PC-9 (cell line): ENCODE measurements at regions not wholly inside any gene's neighbourhood (a gene's known extent, or its start where the extent isn't known, plus 50 kb on each side); places are given as distances from the start of the nearest gene placed in this dataset.

ENCODE experiments used
- BruUV-seq: library from RNA; stranded (reverse); fragments of 400-500 nt; replicated peaks from 2 replicates; lab custom pipeline; 2021; lab: Mats Ljungman, UMichigan
- CTCF ChIA-PET: fragments of 300-600 bp; sonication (Branson Sonifier 250); formaldehyde crosslinking; loops from one replicate; lab custom pipeline; 2022; ENCODE audit warnings: antibody characterized with exemption; lab: Charles Lee
- POLR2A ChIA-PET: fragments of 300-600 bp; sonication (Branson Sonifier 250); formaldehyde crosslinking; loops from one replicate; lab custom pipeline; 2022; ENCODE audit warnings: antibody characterized with exemption; ENCODE audit not compliant: unreplicated experiment; lab: Charles Lee
- DNase-seq, 2 experiments: peaks; one replicate each; pipeline versions ENCODE4 v3.0.0 to v3.0.0-alpha.2; 2015 to 2022; ENCODE audit warnings: mixed read lengths in 1 of 2
- H2AFZ ChIP-seq: fragments of 200-600 bp; sonication (generic); 2 replicates; pipeline ENCODE4 v1.8.1; 2017; ENCODE audit warnings: antibody characterized with exemption
- H3F3A ChIP-seq: fragments of 200-600 bp; sonication (generic); 2 replicates; pipeline ENCODE4 v1.8.1; 2017; ENCODE audit warnings: antibody characterized with exemption, mild to moderate bottlenecking, low read depth; ENCODE audit not compliant: insufficient read depth
- H3K27ac ChIP-seq: fragments of 200-600 bp; sonication (generic); 2 replicates; pipeline ENCODE4 v1.6.1; 2016; ENCODE audit warnings: mixed run types
- H3K27me3 ChIP-seq: fragments of 200-600 bp; sonication (generic); 2 replicates; pipeline ENCODE4 v1.6.1; 2016; ENCODE audit warnings: low read depth, mixed run types; ENCODE audit not compliant: insufficient read depth
- H3K36me3 ChIP-seq: fragments of 200-600 bp; sonication (generic); 2 replicates; pipeline ENCODE4 v1.6.1; 2016; ENCODE audit warnings: low read depth, mixed run types
- H3K4me1 ChIP-seq: fragments of 200-600 bp; sonication (generic); replicated peaks from 2 replicates; pipeline ENCODE4 v1.6.1; 2016; ENCODE audit warnings: mixed run types; ENCODE audit not compliant: insufficient read depth
- H3K4me2 ChIP-seq: fragments of 200-600 bp; sonication (generic); 2 replicates; pipeline ENCODE4 v1.6.1; 2017; ENCODE audit warnings: mixed run types
- H3K4me3 ChIP-seq: fragments of 200-600 bp; sonication (generic); 2 replicates; pipeline ENCODE4 v1.6.1; 2016; ENCODE audit warnings: mixed run types
- H3K79me2 ChIP-seq: fragments of 200-600 bp; sonication (generic); 2 replicates; pipeline ENCODE4 v1.6.1; 2017; ENCODE audit warnings: low read depth, mixed run types
- H3K9me2 ChIP-seq: fragments of 200-600 bp; sonication (generic); 2 replicates; pipeline ENCODE4 v1.8.1; 2017; ENCODE audit warnings: mild to moderate bottlenecking; ENCODE audit not compliant: insufficient read depth
- H3K9me3 ChIP-seq: fragments of 200-600 bp; sonication (generic); 2 replicates; pipeline ENCODE4 v1.8.1; 2016; ENCODE audit warnings: low read depth; ENCODE audit not compliant: insufficient read depth
- H4K20me1 ChIP-seq: fragments of 200-600 bp; sonication (generic); 2 replicates; pipeline ENCODE4 v1.8.1; 2017; ENCODE audit not compliant: insufficient read depth
- EZH2 ChIP-seq: fragments of 200-600 bp; sonication (generic); IDR thresholded peaks from 2 replicates; pipeline ENCODE4 v1.8.0; 2017; ENCODE audit warnings: antibody characterized with exemption, low read depth
- intact Hi-C: fragments of 100-400 bp; cut with micrococcal nuclease; formaldehyde crosslinking; loops from one replicate; pipeline ENCODE4 v1.10.0; 2022; ENCODE audit not compliant: unreplicated experiment
- TF ChIP-seq, protein P1 (sequence below): fragments of 200-600 bp; sonication (generic); conservative IDR thresholded peaks from 2 replicates; pipeline ENCODE4 v1.6.1; 2017; ENCODE audit warnings: mixed run types, antibody characterized with exemption, mild to moderate bottlenecking, moderate library complexity

- H3K4me2 ChIP-seq, result no peak overlapping the region
- H2AFZ ChIP-seq, result no peak overlapping the region
- no peaks in the 10 kb centered on the region for H3K4me1 ChIP-seq
- ChIA-PET POLR2A (interaction anchor here (0.5 kb wide), 1 partner anchor 428 kb away, joined by 6 read pairs; no protein-coding TSS in a partner anchor), CTCF (no interaction called here)
- no peaks in the 10 kb centered on the region for H3K36me3 ChIP-seq
- no peaks in the 10 kb centered on the region for H3K9me2 ChIP-seq
- H3F3A ChIP-seq, result no peaks in the 10 kb centered on the region
- H3K4me3 ChIP-seq, result no peak overlapping the region
- no peaks in the 10 kb centered on the region for H3K79me2 ChIP-seq
- TF ChIP-seq, protein P1, sequence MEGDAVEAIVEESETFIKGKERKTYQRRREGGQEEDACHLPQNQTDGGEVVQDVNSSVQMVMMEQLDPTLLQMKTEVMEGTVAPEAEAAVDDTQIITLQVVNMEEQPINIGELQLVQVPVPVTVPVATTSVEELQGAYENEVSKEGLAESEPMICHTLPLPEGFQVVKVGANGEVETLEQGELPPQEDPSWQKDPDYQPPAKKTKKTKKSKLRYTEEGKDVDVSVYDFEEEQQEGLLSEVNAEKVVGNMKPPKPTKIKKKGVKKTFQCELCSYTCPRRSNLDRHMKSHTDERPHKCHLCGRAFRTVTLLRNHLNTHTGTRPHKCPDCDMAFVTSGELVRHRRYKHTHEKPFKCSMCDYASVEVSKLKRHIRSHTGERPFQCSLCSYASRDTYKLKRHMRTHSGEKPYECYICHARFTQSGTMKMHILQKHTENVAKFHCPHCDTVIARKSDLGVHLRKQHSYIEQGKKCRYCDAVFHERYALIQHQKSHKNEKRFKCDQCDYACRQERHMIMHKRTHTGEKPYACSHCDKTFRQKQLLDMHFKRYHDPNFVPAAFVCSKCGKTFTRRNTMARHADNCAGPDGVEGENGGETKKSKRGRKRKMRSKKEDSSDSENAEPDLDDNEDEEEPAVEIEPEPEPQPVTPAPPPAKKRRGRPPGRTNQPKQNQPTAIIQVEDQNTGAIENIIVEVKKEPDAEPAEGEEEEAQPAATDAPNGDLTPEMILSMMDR, result no peak
- TF ChIP-seq EZH2, result no peak
- H3K9me3 ChIP-seq, result no peaks in the 10 kb centered on the region; the same call in 1 of the 2 replicates
- H4K20me1 ChIP-seq, result no peaks in the 10 kb centered on the region
- no TSS peak for BruUV-seq
- intact Hi-C loops, result no loop called here
- DNase-seq, result no peak
- H3K27ac ChIP-seq, result no peak overlapping the region
- H3K27me3 ChIP-seq, result no peaks in the 10 kb centered on the region
These were observed 418.6 kb downstream of the KLF5 start for GRCh38 chr13:73477441-73477840.

DNA sequence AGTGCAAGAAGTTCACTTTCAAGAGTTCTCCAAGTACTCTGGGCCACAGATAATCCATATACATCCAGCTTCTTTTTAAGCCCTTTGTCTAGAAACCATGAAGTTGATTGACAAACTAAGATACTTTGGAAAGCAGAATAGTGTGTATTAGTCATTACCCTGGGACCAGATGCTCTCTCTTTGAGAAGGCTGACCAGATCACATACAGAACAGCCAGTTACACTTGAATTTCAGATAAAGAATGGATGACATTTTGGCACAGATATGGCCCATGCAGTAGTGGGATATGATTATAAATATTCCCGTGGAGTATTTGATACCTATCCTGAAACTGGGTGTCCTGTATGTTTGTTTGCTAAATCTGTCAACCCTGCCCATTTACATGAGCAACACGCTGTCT, 414.2 kb downstream of the KLF5 start:
- POLR2A ChIA-PET, result no interaction called here
- CTCF ChIA-PET, result no interaction called here
- BruUV-seq, result no TSS peak

GRCh38 chr13:73467125-73467524, 408.3 kb downstream of the KLF5 start:
- H3K4me1 ChIP-seq, result peaks cover 19% of the 10 kb centered on the region
- H3K4me3 ChIP-seq, result no peak overlapping the region
- no peaks in the 10 kb centered on the region; the same call in 1 of the 2 replicates for H3K9me3 ChIP-seq
- H3F3A ChIP-seq, result peaks cover 6% of the 10 kb centered on the region; the same call in 1 of the 2 replicates
- H3K4me2 ChIP-seq, result no peak overlapping the region
- no peaks in the 10 kb centered on the region for H4K20me1 ChIP-seq
- BruUV-seq, result no TSS peak
- no peaks in the 10 kb centered on the region for H3K36me3 ChIP-seq
- no peaks in the 10 kb centered on the region for H3K79me2 ChIP-seq
- POLR2A ChIA-PET, result interaction anchor here (0.6 kb wide), 1 partner anchor 68 kb away, joined by 3 read pairs; no protein-coding TSS in a partner anchor
- no peak overlapping the region for H3K27ac ChIP-seq
- no peaks in the 10 kb centered on the region for H3K9me2 ChIP-seq
- no peak for DNase-seq
- intact Hi-C loops, result no loop called here
- no peak for TF ChIP-seq EZH2
- no peak overlapping the region for H2AFZ ChIP-seq
- no peaks in the 10 kb centered on the region for H3K27me3 ChIP-seq
- CTCF ChIA-PET, result no interaction called here

More for the DNA sequence above, 414.2 kb downstream of the KLF5 start:
- no peak overlapping the region for H3K4me2 ChIP-seq
- H3K9me3 ChIP-seq, result no peaks in the 10 kb centered on the region
- no peak for DNase-seq
- no peaks in the 10 kb centered on the region for H3K4me1 ChIP-seq
- TF ChIP-seq, protein P1, result no peak
- TF ChIP-seq EZH2, result no peak
- H3K9me2 ChIP-seq, result no peaks in the 10 kb centered on the region
- no peaks in the 10 kb centered on the region for H3K79me2 ChIP-seq
- H3K27ac ChIP-seq, result no peak overlapping the region
- no peak overlapping the region for H2AFZ ChIP-seq
- intact Hi-C loops, result no loop called here
- H3K4me3 ChIP-seq, result no peak overlapping the region
- no peaks in the 10 kb centered on the region for H3F3A ChIP-seq
- no peaks in the 10 kb centered on the region for H4K20me1 ChIP-seq
- H3K27me3 ChIP-seq, result no peaks in the 10 kb centered on the region
- H3K36me3 ChIP-seq, result no peaks in the 10 kb centered on the region

- H3K9me2 ChIP-seq, result no peaks in the 10 kb centered on the region
- no peaks in the 10 kb centered on the region for H4K20me1 ChIP-seq
- H2AFZ ChIP-seq, result no peak overlapping the region
- no peaks in the 10 kb centered on the region for H3K27me3 ChIP-seq
- H3K4me1 ChIP-seq, result peaks cover 19% of the 10 kb centered on the region
- CTCF ChIA-PET, result no interaction called here
- POLR2A ChIA-PET, result no interaction called here
- peak overlapping the region; percentile 86 for H3K27ac ChIP-seq
- DNase-seq, result no peak
- peaks cover 6% of the 10 kb centered on the region; the same call in 1 of the 2 replicates for H3F3A ChIP-seq
- no peaks in the 10 kb centered on the region; the same call in 1 of the 2 replicates for H3K9me3 ChIP-seq
- H3K36me3 ChIP-seq, result no peaks in the 10 kb centered on the region
- H3K79me2 ChIP-seq, result no peaks in the 10 kb centered on the region
- H3K4me3 ChIP-seq, result no peak overlapping the region
- TF ChIP-seq EZH2, result no peak
- TF ChIP-seq, protein P1, result no peak
- intact Hi-C loops, result no loop called here
- no TSS peak for BruUV-seq
- H3K4me2 ChIP-seq, result no peak overlapping the region
These were observed 407.8 kb downstream of the KLF5 start for GRCh38 chr13:73466561-73466960.
